Neutrophil (primary cell): ENCODE measurements at regions not wholly inside any gene's neighbourhood (a gene's known extent, or its start where the extent isn't known, plus 50 kb on each side); places are given as distances from the start of the nearest gene placed in this dataset.
"Not testable (repeated sequence)": the region's sequence is repeated elsewhere in the genome, so short reads cannot be mapped to it uniquely, and the experiment has no call there.

Source experiments
- H3K27ac ChIP-seq: fragments of 200-600 bp; sonication (generic); 2 replicates; pipeline ENCODE4 v1.5.1; 2016; ENCODE audit warnings: mild to moderate bottlenecking, moderate library complexity
- H3K27me3 ChIP-seq: fragments of 200-600 bp; sonication (generic); 2 replicates; pipeline ENCODE4 v1.6.0; 2016; ENCODE audit warnings: mild to moderate bottlenecking
- H3K36me3 ChIP-seq: fragments of 200-600 bp; sonication (generic); 2 replicates; pipeline ENCODE4 v1.5.1; 2017
- H3K4me1 ChIP-seq, 2 experiments: fragments of 200-600 bp in 1 of 2; sonication (generic) in 1 of 2; 1 replicate in 1 of 2; 2 replicates in 1 of 2; pipeline versions ENCODE4 v1.5.1 to v1.6.1; 2013 to 2016; ENCODE audit warnings: low read depth in 1 of 2, low read length in 1 of 2, mild to moderate bottlenecking in 1 of 2, moderate library complexity in 1 of 2; ENCODE audit not compliant: control insufficient read depth in 1 of 2, insufficient read depth in 1 of 2
- H3K4me3 ChIP-seq, 2 experiments: fragments of 200-600 bp in 1 of 2; sonication (generic) in 1 of 2; 1 replicate in 1 of 2; 2 replicates in 1 of 2; pipeline ENCODE4 v1.5.1; 2013 to 2016; ENCODE audit warnings: low read depth in 1 of 2, low read length in 1 of 2, mild to moderate bottlenecking in 1 of 2, moderate library complexity in 1 of 2
- H3K9me3 ChIP-seq: fragments of 200-600 bp; sonication (generic); 2 replicates; pipeline ENCODE4 v1.5.1; 2016
- CTCF ChIP-seq: fragments of 200-600 bp; sonication (generic); IDR thresholded peaks from 2 replicates; pipeline ENCODE4 v1.5.1; 2016; ENCODE audit warnings: antibody characterized with exemption

DNA sequence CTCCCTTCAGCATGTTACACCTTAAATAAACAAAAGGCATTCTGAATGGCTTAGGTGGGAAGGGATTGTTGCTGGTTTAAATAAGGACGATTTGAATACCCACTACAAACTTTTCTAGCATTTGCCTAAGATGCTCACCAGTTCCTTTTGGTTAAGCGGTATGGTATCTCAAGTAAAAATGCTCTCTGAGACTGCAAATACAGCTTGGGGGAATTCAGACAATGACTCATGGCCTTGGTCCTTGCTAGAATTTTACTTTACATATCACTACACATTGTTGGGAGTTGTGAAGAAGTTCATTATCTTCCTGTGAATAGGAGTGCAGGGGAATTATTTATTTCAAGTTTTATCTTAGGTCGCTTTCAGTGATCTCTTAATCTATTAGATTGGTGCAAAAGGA, 670.7 kb downstream of the UTRN start:
- H3K27me3 ChIP-seq, result no peaks in the 10 kb centered on the region
- no peaks in the 10 kb centered on the region for H3K4me1 ChIP-seq
- no peak overlapping the region for H3K4me3 ChIP-seq
- H3K36me3 ChIP-seq, result no peaks in the 10 kb centered on the region
- H3K27ac ChIP-seq, result no peak overlapping the region
- no peaks in the 10 kb centered on the region for H3K9me3 ChIP-seq
- TF ChIP-seq CTCF, result no peak

- H3K9me3 ChIP-seq, H3K27ac ChIP-seq, H3K4me3 ChIP-seq, H3K27me3 ChIP-seq, H3K4me1 ChIP-seq, H3K36me3 ChIP-seq: not testable (repeated sequence)
These were observed 671.6 kb downstream of the UTRN start for GRCh38 chr6:144956697-144957096.

GRCh38 chr6:144957236-144957937, 672.3 kb downstream of the UTRN start:
- Histone ChIP-seq H3K27me3 (no peaks in the 10 kb centered on the region), H3K9me3 (no peaks in the 10 kb centered on the region), H3K4me3 (no peak overlapping the region), H3K36me3 (no peaks in the 10 kb centered on the region), H3K27ac (no peak overlapping the region), H3K4me1 (no peaks in the 10 kb centered on the region)
- no peak for TF ChIP-seq CTCF

GRCh38 chr6:144969154-144969553, 684.0 kb downstream of the UTRN start:
- no peaks in the 10 kb centered on the region for H3K27me3 ChIP-seq
- no peak for TF ChIP-seq CTCF
- no peaks in the 10 kb centered on the region for H3K9me3 ChIP-seq
- H3K4me3 ChIP-seq, result no peak overlapping the region
- no peaks in the 10 kb centered on the region for H3K4me1 ChIP-seq
- H3K27ac ChIP-seq, result no peak overlapping the region
- H3K36me3 ChIP-seq, result no peaks in the 10 kb centered on the region

- H3K9me3 ChIP-seq, result no peaks in the 10 kb centered on the region
- no peak overlapping the region for H3K4me3 ChIP-seq
- H3K27ac ChIP-seq, result no peak overlapping the region
- no peak for TF ChIP-seq CTCF
- no peaks in the 10 kb centered on the region for H3K27me3 ChIP-seq
- H3K36me3 ChIP-seq, result no peaks in the 10 kb centered on the region
- no peaks in the 10 kb centered on the region for H3K4me1 ChIP-seq
These were observed 684.6 kb downstream of the UTRN start for GRCh38 chr6:144969602-144970272.

GRCh38 chr6:144977250-144977864, 692.2 kb downstream of the UTRN start:
- not testable (repeated sequence) for H3K4me1 ChIP-seq, H3K27me3 ChIP-seq, H3K27ac ChIP-seq, H3K4me3 ChIP-seq, H3K9me3 ChIP-seq, H3K36me3 ChIP-seq
